Left ventricle myocardium inferior (tissue), 1 donor: ENCODE measurements at regions not wholly inside any gene's neighbourhood (a gene's known extent, or its start where the extent isn't known, plus 50 kb on each side); places are given as distances from the start of the nearest gene placed in this dataset.

Experiments
- DNase-seq: peaks from one replicate; pipeline ENCODE4 v3.0.0-alpha.2; 2020
- H3K27ac ChIP-seq: fragments of 200-600 bp; replicated peaks from 2 replicates; pipeline ENCODE4 v1.8.0; 2021
- H3K27me3 ChIP-seq: fragments of 200-600 bp; 2 replicates; pipeline ENCODE4 v1.8.0; 2021; ENCODE audit warnings: low read depth
- H3K36me3 ChIP-seq: fragments of 200-600 bp; 2 replicates; pipeline ENCODE4 v1.8.0; 2021
- H3K4me1 ChIP-seq: fragments of 200-600 bp; 2 replicates; pipeline ENCODE4 v1.8.0; 2021
- H3K4me3 ChIP-seq: fragments of 200-600 bp; 2 replicates; pipeline ENCODE4 v1.8.0; 2021; ENCODE audit warnings: mild to moderate bottlenecking, moderate library complexity
- H3K9me3 ChIP-seq: fragments of 200-600 bp; replicated peaks from 2 replicates; pipeline ENCODE4 v1.8.0; 2021
- intact Hi-C: fragments of 100-400 bp; cut with micrococcal nuclease; formaldehyde crosslinking; loops from one replicate; pipeline ENCODE4 v1.11.0; 2022
- TF ChIP-seq, protein P1 (sequence below): fragments of 200-600 bp; IDR thresholded peaks from 2 replicates; pipeline ENCODE4 v1.8.0; 2021; ENCODE audit warnings: antibody characterized with exemption, mild to moderate bottlenecking, borderline replicate concordance
- donor health status: DM: no; HTN: yes; CAD: no; lungs with severe emphysema.

DNA sequence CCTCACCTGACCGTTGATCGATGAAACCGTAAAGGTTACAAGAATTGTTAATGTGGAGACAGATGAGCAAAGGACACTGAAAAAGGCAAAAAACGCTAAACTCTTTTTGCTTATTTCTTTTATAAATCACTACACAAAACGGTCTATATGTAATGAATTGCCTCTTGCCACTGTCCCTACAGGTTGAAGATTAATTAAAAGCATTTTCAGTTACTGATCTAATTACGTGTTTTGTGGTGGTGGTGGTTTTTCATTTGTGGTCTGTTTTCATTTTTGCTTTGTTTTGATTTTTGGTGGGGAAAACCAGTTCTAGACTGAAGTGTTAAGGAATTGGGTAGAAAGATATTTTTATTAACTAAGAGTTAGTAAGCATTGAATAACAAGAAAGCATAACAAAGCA lies 299.2 kb upstream of the LRRN1 start:
- no peak for DNase-seq
- TF ChIP-seq, protein P1, sequence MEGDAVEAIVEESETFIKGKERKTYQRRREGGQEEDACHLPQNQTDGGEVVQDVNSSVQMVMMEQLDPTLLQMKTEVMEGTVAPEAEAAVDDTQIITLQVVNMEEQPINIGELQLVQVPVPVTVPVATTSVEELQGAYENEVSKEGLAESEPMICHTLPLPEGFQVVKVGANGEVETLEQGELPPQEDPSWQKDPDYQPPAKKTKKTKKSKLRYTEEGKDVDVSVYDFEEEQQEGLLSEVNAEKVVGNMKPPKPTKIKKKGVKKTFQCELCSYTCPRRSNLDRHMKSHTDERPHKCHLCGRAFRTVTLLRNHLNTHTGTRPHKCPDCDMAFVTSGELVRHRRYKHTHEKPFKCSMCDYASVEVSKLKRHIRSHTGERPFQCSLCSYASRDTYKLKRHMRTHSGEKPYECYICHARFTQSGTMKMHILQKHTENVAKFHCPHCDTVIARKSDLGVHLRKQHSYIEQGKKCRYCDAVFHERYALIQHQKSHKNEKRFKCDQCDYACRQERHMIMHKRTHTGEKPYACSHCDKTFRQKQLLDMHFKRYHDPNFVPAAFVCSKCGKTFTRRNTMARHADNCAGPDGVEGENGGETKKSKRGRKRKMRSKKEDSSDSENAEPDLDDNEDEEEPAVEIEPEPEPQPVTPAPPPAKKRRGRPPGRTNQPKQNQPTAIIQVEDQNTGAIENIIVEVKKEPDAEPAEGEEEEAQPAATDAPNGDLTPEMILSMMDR: no peak
- Histone ChIP-seq H3K27ac (no peak overlapping the region), H3K4me3 (no peak overlapping the region), H3K9me3 (no peaks in the 10 kb centered on the region), H3K36me3 (no peaks in the 10 kb centered on the region), H3K27me3 (peaks cover 3% of the 10 kb centered on the region), H3K4me1 (no peaks in the 10 kb centered on the region)
- intact Hi-C loops: no loop called here

DNA sequence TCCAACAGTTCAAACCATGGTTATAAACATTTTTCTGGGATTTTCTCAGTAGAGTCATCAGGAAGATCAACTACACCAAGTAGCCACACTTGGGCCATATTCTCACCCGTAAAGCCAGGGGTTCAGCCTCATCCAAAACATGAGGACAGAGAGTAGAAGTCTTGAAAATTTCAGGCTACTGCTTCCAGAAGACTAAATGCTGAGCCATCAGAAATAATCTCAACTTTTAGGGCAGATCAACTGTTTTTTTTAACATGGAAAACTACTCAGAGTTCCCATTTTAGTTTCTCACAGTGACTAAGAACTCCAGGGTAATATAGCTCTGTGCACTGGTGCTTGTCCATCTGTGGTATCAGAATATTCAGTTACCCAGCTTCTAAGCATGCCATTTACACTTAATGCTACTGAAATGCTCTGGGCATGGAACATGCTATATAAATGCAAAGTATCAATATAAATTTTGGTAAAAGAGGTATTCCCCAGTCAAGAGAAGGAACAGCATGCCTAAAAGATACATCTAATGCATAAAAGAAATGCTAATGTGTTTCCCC lies 300.1 kb upstream of the LRRN1 start:
- intact Hi-C loops: no loop called here
- no peaks in the 10 kb centered on the region for H3K36me3 ChIP-seq
- TF ChIP-seq, protein P1: no peak

DNA sequence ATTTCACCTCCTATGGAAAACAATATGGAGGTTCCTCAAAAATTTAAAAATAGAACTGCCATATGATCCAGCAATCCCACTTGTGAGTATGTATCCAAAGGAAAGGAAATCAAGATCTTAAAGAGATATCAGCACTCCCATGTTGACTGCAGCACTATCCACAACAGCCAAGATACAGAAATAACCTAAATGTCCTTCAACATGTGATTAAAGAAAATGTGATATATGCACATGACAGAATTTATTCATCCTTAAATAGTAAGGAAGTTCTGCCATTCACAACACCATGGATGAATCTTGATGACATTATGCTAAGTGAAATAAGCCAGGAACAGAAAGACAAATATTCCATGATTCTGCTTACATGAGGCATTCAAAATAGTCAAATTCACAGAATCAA lies 303.6 kb upstream of the LRRN1 start:
- Histone ChIP-seq H3K4me3 (no peak overlapping the region), H3K36me3 (no peaks in the 10 kb centered on the region), H3K4me1 (no peaks in the 10 kb centered on the region), H3K9me3 (peaks cover 26% of the 10 kb centered on the region), H3K27me3 (no peaks in the 10 kb centered on the region), H3K27ac (no peak overlapping the region)
- intact Hi-C loops: no loop called here
- no peak for DNase-seq
- TF ChIP-seq, protein P1: no peak

More for the DNA sequence above, 300.1 kb upstream of the LRRN1 start:
- peaks cover 3% of the 10 kb centered on the region for H3K27me3 ChIP-seq
- H3K9me3 ChIP-seq: no peaks in the 10 kb centered on the region
- H3K4me3 ChIP-seq: no peak overlapping the region
- no peaks in the 10 kb centered on the region for H3K4me1 ChIP-seq
- no peak for DNase-seq
- H3K27ac ChIP-seq: no peak overlapping the region

DNA sequence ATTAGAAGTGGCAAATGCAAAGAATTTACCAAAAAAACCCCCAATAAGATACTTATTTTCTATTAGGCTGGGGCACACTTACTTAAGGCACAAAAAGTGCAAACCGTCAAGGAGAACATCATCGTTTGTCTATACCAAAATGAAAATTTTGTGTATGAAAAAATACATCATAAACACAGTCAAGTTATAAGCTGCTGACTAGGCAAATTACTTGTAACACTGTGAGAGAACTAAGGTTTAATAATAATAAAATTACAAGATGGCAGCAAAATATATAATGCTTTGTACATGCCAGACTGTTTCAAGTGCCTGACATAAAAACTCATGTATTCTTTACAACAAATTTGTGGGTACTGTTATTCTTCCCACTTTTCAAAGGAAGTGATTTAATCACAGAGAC lies 297.2 kb upstream of the CRBN start:
- DNase-seq: no peak
- Histone ChIP-seq H3K27ac (no peak overlapping the region), H3K9me3 (peaks cover 3% of the 10 kb centered on the region), H3K4me3 (no peak overlapping the region), H3K4me1 (no peaks in the 10 kb centered on the region), H3K36me3 (no peaks in the 10 kb centered on the region), H3K27me3 (no peaks in the 10 kb centered on the region)
- TF ChIP-seq, protein P1: no peak
- intact Hi-C loops: no loop called here

DNA sequence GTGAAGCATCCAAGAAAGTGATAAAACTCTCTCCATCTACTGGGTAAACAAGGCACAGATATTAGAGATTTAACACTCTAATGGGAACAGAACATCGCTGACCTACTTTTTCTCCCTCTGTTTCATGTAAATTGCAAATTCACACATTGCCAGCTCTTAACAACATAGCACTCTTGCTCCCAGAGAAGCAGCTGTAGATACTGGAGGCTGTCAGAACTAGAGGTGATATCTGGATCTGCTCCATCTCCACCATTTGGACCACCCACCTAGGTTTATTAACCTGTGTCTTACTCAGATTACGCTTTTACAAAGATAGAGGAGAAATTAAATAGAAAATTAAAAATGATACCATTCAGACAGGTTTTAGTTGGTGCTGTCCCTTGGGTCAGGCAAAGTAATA lies 289.1 kb upstream of the CRBN start:
- Histone ChIP-seq H3K27ac (no peak overlapping the region), H3K27me3 (no peaks in the 10 kb centered on the region), H3K4me3 (no peak overlapping the region), H3K9me3 (no peaks in the 10 kb centered on the region), H3K4me1 (no peaks in the 10 kb centered on the region), H3K36me3 (no peaks in the 10 kb centered on the region)
- intact Hi-C loops: no loop called here
- TF ChIP-seq, protein P1: no peak
- no peak for DNase-seq

DNA sequence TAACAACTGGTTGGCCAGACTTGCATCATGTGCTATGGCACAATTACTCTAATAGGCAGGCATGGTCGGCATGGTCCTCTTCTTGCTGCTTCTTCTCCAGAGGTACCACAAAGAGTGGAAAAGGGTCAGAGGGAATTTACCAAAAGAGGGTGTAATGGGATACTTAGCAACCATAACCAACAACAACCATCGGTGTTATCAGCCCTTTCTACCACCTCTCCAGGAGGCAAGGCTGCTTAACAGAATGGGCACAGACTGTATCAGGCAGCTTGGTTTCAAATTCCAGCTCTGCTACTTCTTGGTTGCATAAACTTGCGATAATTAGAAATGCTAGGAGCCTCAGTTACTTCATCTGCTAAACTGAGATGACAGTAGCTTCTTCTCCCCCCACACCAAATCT lies 284.6 kb upstream of the CRBN start:
- H3K9me3 ChIP-seq: no peaks in the 10 kb centered on the region
- TF ChIP-seq, protein P1: no peak
- DNase-seq: no peak
- H3K4me3 ChIP-seq: no peak overlapping the region
- H3K4me1 ChIP-seq: no peaks in the 10 kb centered on the region
- H3K36me3 ChIP-seq: no peaks in the 10 kb centered on the region
- no peak overlapping the region for H3K27ac ChIP-seq
- H3K27me3 ChIP-seq: no peaks in the 10 kb centered on the region
- intact Hi-C loops: no loop called here
